T1000 (cell line): ENCODE measurements at regions not wholly inside any gene's neighbourhood (a gene's known extent, or its start where the extent isn't known, plus 50 kb on each side); places are given as distances from the start of the nearest gene placed in this dataset.
"Not testable (repeated sequence)": the region's sequence is repeated elsewhere in the genome, so short reads cannot be mapped to it uniquely, and the experiment has no call there.

Source experiments
- DNase-seq: peaks from one replicate; lab custom pipeline; 2025; ENCODE audit warnings: mixed read lengths; lab: John Stamatoyannopoulos, UW

GRCh38 chr17:70286391-70286790, 117.1 kb downstream of the KCNJ2 start:
- DNase-seq: no peak

GRCh38 chr17:70288540-70289290, 119.4 kb downstream of the KCNJ2 start:
- no peak for DNase-seq

- DNase-seq: no peak
Observed at GRCh38 chr17:70290770-70291169, 121.4 kb downstream of the KCNJ2 start.

- DNase-seq: no peak
Observed at GRCh38 chr17:70292366-70292765, 123.0 kb downstream of the KCNJ2 start.

GRCh38 chr17:70293564-70294310, 124.4 kb downstream of the KCNJ2 start:
- not testable (repeated sequence) for DNase-seq

- DNase-seq: no peak
Observed at GRCh38 chr17:70295329-70295728, 126.0 kb downstream of the KCNJ2 start.

GRCh38 chr17:70295731-70296130, 126.4 kb downstream of the KCNJ2 start:
- no peak for DNase-seq

- no peak for DNase-seq
Observed at GRCh38 chr17:70296456-70296855, 127.1 kb downstream of the KCNJ2 start.

GRCh38 chr17:70297397-70297796, 128.1 kb downstream of the KCNJ2 start:
- DNase-seq: no peak

GRCh38 chr17:70298929-70299531, 129.7 kb downstream of the KCNJ2 start:
- no peak for DNase-seq

GRCh38 chr17:70307430-70308225, 138.3 kb downstream of the KCNJ2 start:
- DNase-seq: no peak

- no peak for DNase-seq
Observed at GRCh38 chr17:70308618-70309017, 139.3 kb downstream of the KCNJ2 start.

- no peak for DNase-seq
Observed at GRCh38 chr17:70310221-70310672, 140.9 kb downstream of the KCNJ2 start.

GRCh38 chr17:70313086-70313852, 143.9 kb downstream of the KCNJ2 start:
- DNase-seq: no peak

- DNase-seq: no peak
Observed at GRCh38 chr17:70314096-70314495, 144.8 kb downstream of the KCNJ2 start.

- DNase-seq: no peak
Observed at GRCh38 chr17:70314506-70314905, 145.2 kb downstream of the KCNJ2 start.

GRCh38 chr17:70317421-70317820, 148.1 kb downstream of the KCNJ2 start:
- no peak for DNase-seq

GRCh38 chr17:70318051-70318450, 148.7 kb downstream of the KCNJ2 start:
- DNase-seq: no peak

- no peak for DNase-seq
Observed at GRCh38 chr17:70319516-70319915, 150.2 kb downstream of the KCNJ2 start.

GRCh38 chr17:70320673-70321345, 151.5 kb downstream of the KCNJ2 start:
- no peak for DNase-seq

- no peak for DNase-seq
Observed at GRCh38 chr17:70321352-70321751, 152.0 kb downstream of the KCNJ2 start.
